Upper lobe of left lung (tissue), 6 donors: ENCODE measurements at regions not wholly inside any gene's neighbourhood (a gene's known extent, or its start where the extent isn't known, plus 50 kb on each side); places are given as distances from the start of the nearest gene placed in this dataset.

ENCODE experiments used
- ATAC-seq, 2 donors: fragments of 200-7000 bp; cut with Tn5 transposase; one replicate each; pipeline ENCODE4 v1.9.1; 2022; ENCODE audit warnings: mild to moderate bottlenecking in 2 of 2, moderate library complexity in 2 of 2; ENCODE audit not compliant: low FRiP score in 2 of 2
- DNase-seq, 2 donors: peaks; one replicate each; pipeline ENCODE4 v3.0.0-alpha.2; 2019 to 2020
- H3K27ac ChIP-seq, 4 donors: fragments of 200-600 bp; sonication (generic); one replicate each; pipeline ENCODE4 v1.5.1; 2016 to 2019
- H3K27me3 ChIP-seq, 4 donors: fragments of 200-600 bp; sonication (generic); one replicate each; pipeline ENCODE4 v1.5.1; 2017 to 2019
- H3K36me3 ChIP-seq, 4 donors: fragments of 200-600 bp; sonication (generic); one replicate each; pipeline ENCODE4 v1.5.1; 2016 to 2019
- H3K4me1 ChIP-seq, 4 donors: fragments of 200-600 bp; sonication (generic); one replicate each; pipeline ENCODE4 v1.5.1; 2018 to 2019
- H3K4me3 ChIP-seq, 4 donors: fragments of 200-600 bp; sonication (generic); one replicate each; pipeline ENCODE4 v1.5.1; 2017 to 2019; ENCODE audit warnings: mild to moderate bottlenecking in 2 of 4, moderate library complexity in 1 of 4
- H3K9me3 ChIP-seq, 4 donors: fragments of 200-600 bp; sonication (generic); one replicate each; pipeline ENCODE4 v1.5.1; 2018 to 2019
- EP300 ChIP-seq, 4 donors: sonication (generic); formaldehyde crosslinking; IDR thresholded peaks; one replicate each; pipeline ENCODE4 v1.5.1; 2017; ENCODE audit warnings: antibody characterized with exemption in 4 of 4, control low read depth in 2 of 4
- POLR2A ChIP-seq, 4 donors: fragments of 450-650 bp; IDR thresholded peaks; one replicate each; pipeline ENCODE4 v1.5.1; 2016 to 2017; ENCODE audit warnings: antibody characterized with exemption in 4 of 4, mild to moderate bottlenecking in 2 of 4
- POLR2AphosphoS5 ChIP-seq, 2 donors: sonication (generic); formaldehyde crosslinking; IDR thresholded peaks; one replicate each; pipeline ENCODE4 v1.5.1; 2017; ENCODE audit warnings: antibody characterized with exemption in 2 of 2
- WGBS, 2 donors: methylation state at CpG; one replicate each; pipeline ENCODE4 v1.1.5; 2017 to 2018; 5-methylcytosine and 5-hydroxymethylcytosine counted together
- TF ChIP-seq, protein P1 (sequence below), 6 experiments: fragments of 450-650 bp in 4 of 6; fragments of 200-600 bp in 2 of 6; sonication (generic) in 2 of 6; IDR thresholded peaks; one replicate each; pipeline ENCODE4 v1.5.1; 2016 to 2019; ENCODE audit warnings: antibody characterized with exemption in 6 of 6
- donor health status: DM: no; HTN: no; CAD: no; lungs with moderate emphysema.
- donor health status: DM: no; HTN: yes; CAD: no; lungs with severe emphysema.

DNA sequence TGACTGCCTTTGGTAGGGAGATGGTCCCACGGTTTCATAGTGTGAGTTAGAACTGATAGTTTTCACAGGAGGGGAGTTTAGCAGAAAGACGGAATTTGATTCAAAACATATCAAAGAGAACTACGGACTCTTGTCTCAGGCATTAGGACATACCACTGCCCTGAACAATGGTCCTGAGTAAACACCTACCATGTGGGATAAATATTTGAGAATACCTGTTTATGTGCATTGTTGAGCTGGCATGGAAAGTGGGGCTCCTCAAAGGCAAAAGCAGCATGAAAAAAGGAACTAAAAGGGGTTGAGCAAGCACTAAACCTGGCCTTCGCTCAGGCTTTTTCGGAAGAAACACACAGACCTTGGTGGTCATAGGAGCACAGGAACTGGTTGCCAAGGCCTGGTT, 144.4 kb downstream of the ZNF621 start:
- 83 to 94% methylated on average over 5 of the region's 5 CpGs for WGBS, 2 donors

DNA sequence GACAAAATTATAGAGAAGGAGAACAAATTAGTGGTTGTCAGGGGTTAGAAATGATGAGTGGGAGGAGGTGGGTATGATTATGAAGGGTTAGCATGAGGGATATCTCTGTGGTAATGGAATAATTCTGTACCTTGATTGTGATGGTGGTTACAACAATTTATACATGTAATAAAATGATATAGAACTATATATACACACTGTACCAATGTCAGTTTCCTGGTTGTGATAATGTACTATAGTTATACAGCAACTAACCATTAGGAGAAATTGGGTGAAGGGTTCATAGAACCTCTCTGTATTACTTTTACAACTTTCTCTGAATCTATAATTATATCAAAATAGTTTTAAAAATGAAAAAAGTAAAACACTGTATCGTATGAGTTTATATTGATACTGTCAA, 148.1 kb downstream of the ZNF621 start:
- DNase-seq (no peak), ATAC-seq (no peak)

More for the DNA sequence above, 144.4 kb downstream of the ZNF621 start:
- Histone ChIP-seq H3K4me1 (no peaks in the 10 kb centered on the region), H3K27ac (no peak overlapping the region), H3K4me3 (no peak overlapping the region), H3K36me3 (no peaks in the 10 kb centered on the region), H3K9me3 (no peaks in the 10 kb centered on the region), H3K27me3 (no peaks in the 10 kb centered on the region)
- ATAC-seq: no peak
- TF ChIP-seq EP300 (IDR thresholded peaks at IDR 0.05): no peak
- TF ChIP-seq POLR2AphosphoS5 (IDR thresholded peaks at IDR 0.05): no peak
- TF ChIP-seq, protein P1, sequence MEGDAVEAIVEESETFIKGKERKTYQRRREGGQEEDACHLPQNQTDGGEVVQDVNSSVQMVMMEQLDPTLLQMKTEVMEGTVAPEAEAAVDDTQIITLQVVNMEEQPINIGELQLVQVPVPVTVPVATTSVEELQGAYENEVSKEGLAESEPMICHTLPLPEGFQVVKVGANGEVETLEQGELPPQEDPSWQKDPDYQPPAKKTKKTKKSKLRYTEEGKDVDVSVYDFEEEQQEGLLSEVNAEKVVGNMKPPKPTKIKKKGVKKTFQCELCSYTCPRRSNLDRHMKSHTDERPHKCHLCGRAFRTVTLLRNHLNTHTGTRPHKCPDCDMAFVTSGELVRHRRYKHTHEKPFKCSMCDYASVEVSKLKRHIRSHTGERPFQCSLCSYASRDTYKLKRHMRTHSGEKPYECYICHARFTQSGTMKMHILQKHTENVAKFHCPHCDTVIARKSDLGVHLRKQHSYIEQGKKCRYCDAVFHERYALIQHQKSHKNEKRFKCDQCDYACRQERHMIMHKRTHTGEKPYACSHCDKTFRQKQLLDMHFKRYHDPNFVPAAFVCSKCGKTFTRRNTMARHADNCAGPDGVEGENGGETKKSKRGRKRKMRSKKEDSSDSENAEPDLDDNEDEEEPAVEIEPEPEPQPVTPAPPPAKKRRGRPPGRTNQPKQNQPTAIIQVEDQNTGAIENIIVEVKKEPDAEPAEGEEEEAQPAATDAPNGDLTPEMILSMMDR (IDR thresholded peaks at IDR 0.05): no peak
- TF ChIP-seq POLR2A (IDR thresholded peaks at IDR 0.05): no peak
- DNase-seq: no peak

DNA sequence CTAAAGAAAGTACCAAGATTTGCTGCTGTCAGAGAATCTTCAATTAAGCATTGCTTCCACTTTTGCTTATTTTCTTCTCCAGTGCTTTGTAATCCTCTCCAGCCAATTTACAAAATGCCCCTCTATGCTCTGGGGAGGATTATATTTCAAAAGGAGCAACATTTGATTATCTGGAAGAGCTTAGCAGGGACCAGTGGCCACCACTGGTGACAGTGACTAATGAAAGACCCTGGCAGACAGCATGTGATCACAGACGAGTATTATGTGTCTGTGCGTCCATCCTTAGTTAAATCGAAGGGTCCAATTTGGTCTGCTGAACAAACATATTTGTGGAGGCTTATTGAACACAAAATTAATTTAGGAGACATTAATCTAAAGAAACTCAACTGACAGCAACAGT, 152.6 kb downstream of the ZNF621 start:
- DNase-seq: no peak
- Histone ChIP-seq H3K4me3 (no peak overlapping the region), H3K9me3 (no peaks in the 10 kb centered on the region), H3K27me3 (no peaks in the 10 kb centered on the region), H3K4me1 (no peaks in the 10 kb centered on the region), H3K27ac (no peak overlapping the region), H3K36me3 (no peaks in the 10 kb centered on the region)
- no peak for TF ChIP-seq POLR2AphosphoS5 (IDR thresholded peaks at IDR 0.05)
- no peak for TF ChIP-seq POLR2A (IDR thresholded peaks at IDR 0.05)
- TF ChIP-seq, protein P1 (IDR thresholded peaks at IDR 0.05): no peak
- TF ChIP-seq EP300 (IDR thresholded peaks at IDR 0.05): no peak
- ATAC-seq: no peak
- 86 to 90% methylated on average over 3 of the region's 3 CpGs for WGBS, 2 donors

More for the DNA sequence above, 148.1 kb downstream of the ZNF621 start:
- Histone ChIP-seq H3K4me3 (no peak overlapping the region), H3K36me3 (no peaks in the 10 kb centered on the region), H3K27ac (no peak overlapping the region), H3K27me3 (no peaks in the 10 kb centered on the region), H3K9me3 (no peaks in the 10 kb centered on the region), H3K4me1 (no peaks in the 10 kb centered on the region)
- WGBS, 2 donors: 98 to 100% methylated on average over 1 of the region's 1 CpG
- no peak for TF ChIP-seq EP300 (IDR thresholded peaks at IDR 0.05)
- no peak for TF ChIP-seq POLR2A (IDR thresholded peaks at IDR 0.05)
- no peak for TF ChIP-seq POLR2AphosphoS5 (IDR thresholded peaks at IDR 0.05)
- TF ChIP-seq, protein P1 (IDR thresholded peaks at IDR 0.05): no peak

DNA sequence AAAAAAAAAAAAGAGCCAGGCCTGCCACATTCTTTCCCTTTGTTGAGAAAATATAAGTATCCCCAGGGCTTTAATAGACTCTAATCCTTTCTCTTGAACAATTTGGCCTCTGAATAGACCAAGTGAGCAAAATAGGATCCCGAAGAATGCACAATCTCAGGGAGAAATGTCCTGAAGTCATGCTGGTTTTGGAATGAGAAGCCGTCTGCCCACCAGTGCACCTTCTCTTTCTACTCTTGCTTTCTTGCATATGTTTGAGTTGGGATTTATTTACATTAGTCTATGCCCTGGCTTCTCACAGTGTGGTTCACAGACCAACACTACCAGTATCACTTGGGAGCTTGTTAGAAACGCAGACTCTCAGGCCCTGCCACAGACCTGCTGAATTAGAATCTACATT, 153.0 kb downstream of the ZNF621 start:
- no peak for ATAC-seq
- no peak overlapping the region for H3K4me3 ChIP-seq
- no peaks in the 10 kb centered on the region for H3K4me1 ChIP-seq
- DNase-seq: no peak
- no peak overlapping the region for H3K27ac ChIP-seq
- H3K36me3 ChIP-seq: no peaks in the 10 kb centered on the region
- H3K27me3 ChIP-seq: no peaks in the 10 kb centered on the region
- TF ChIP-seq EP300 (IDR thresholded peaks at IDR 0.05): no peak
- TF ChIP-seq, protein P1 (IDR thresholded peaks at IDR 0.05): no peak
- no peak for TF ChIP-seq POLR2A (IDR thresholded peaks at IDR 0.05)
- TF ChIP-seq POLR2AphosphoS5 (IDR thresholded peaks at IDR 0.05): no peak
- 81 to 85% methylated on average over 3 of the region's 3 CpGs for WGBS, 2 donors
- H3K9me3 ChIP-seq: no peaks in the 10 kb centered on the region

DNA sequence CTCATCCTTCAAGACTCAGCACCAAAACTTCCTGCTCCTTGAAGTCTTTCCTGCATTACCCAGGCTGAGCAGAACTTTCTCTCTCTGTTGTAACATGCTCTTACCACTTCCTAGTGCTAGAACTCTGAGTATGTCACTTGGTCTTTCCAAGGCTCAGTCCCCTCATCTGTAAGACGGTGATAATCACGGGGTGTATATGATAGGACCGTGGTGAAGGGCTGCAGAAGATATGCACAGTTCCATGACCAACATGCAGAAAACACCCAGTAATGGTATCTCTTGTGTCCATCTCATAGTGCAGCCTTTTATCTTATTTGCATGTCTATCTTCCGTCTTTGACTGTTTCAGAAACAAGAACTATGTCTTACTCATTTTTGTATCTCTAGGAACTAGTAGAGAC, 154.5 kb downstream of the ZNF621 start:
- Histone ChIP-seq H3K36me3 (no peaks in the 10 kb centered on the region), H3K4me3 (no peak overlapping the region), H3K4me1 (no peaks in the 10 kb centered on the region), H3K27ac (no peak overlapping the region), H3K9me3 (no peaks in the 10 kb centered on the region), H3K27me3 (no peaks in the 10 kb centered on the region)
- TF ChIP-seq EP300 (IDR thresholded peaks at IDR 0.05) (no peak), POLR2AphosphoS5 (IDR thresholded peaks at IDR 0.05) (no peak)
- TF ChIP-seq, protein P1 (IDR thresholded peaks at IDR 0.05): no peak
- DNase-seq (no peak), ATAC-seq (no peak)
- WGBS, 2 donors: 92 to 96% methylated on average over 4 of the region's 4 CpGs
